ENCODE measurements at regions not wholly inside any gene's neighbourhood (a gene's known extent, or its start where the extent isn't known, plus 50 kb on each side); places are given as distances from the start of the nearest gene placed in this dataset.

DNA sequence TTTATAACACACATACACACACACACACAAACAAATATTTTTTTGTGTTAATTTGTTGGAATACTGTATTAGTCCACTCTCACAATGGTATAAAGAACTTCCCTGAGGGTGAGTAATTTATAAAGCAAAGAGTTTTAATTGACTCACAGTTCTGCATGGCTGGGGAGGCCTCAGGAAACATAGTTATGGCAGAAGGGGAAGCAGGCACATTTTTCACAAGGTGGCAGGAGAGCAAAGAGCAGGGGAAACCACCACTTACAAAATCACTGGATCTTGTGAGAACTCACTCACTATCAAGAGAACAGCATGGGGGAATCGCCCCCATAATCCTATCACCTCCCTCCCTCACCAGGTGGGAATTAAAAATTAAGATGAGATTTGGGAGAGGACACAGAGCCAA is 205.4 kb upstream of the PTPRD start:
- Histone ChIP-seq H3K4me3 (ENCODE audit: insufficient read depth, low read length) (no peak overlapping the region), H3K27ac (ENCODE audit: low read depth, low read length) (no peak overlapping the region), H3K4me1 (ENCODE audit: insufficient read depth, low read length) (no peaks in the 10 kb centered on the region), H3K4me2 (ENCODE audit: insufficient read depth, low read length) (no peak overlapping the region), H2AFZ (ENCODE audit: low read length) (no peak overlapping the region), H3K79me2 (ENCODE audit: insufficient read depth, low read length) (no peaks in the 10 kb centered on the region), H4K20me1 (ENCODE audit: insufficient read depth, low read length) (no peaks in the 10 kb centered on the region), H3K9me3 (ENCODE audit: low read depth, low read length) (no peaks in the 10 kb centered on the region), H3K36me3 (ENCODE audit: insufficient read depth, low read length) (no peaks in the 10 kb centered on the region), H3K27me3 (ENCODE audit: insufficient read depth, low read length) (no peaks in the 10 kb centered on the region)
- TF ChIP-seq, protein P1, sequence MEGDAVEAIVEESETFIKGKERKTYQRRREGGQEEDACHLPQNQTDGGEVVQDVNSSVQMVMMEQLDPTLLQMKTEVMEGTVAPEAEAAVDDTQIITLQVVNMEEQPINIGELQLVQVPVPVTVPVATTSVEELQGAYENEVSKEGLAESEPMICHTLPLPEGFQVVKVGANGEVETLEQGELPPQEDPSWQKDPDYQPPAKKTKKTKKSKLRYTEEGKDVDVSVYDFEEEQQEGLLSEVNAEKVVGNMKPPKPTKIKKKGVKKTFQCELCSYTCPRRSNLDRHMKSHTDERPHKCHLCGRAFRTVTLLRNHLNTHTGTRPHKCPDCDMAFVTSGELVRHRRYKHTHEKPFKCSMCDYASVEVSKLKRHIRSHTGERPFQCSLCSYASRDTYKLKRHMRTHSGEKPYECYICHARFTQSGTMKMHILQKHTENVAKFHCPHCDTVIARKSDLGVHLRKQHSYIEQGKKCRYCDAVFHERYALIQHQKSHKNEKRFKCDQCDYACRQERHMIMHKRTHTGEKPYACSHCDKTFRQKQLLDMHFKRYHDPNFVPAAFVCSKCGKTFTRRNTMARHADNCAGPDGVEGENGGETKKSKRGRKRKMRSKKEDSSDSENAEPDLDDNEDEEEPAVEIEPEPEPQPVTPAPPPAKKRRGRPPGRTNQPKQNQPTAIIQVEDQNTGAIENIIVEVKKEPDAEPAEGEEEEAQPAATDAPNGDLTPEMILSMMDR (IDR thresholded peaks at IDR 0.05; ENCODE audit: extremely low read depth, low read depth, low read length) = no peak
- DNase-seq (ENCODE audit: insufficient read length, low spot score, missing footprints) = no peak

DNA sequence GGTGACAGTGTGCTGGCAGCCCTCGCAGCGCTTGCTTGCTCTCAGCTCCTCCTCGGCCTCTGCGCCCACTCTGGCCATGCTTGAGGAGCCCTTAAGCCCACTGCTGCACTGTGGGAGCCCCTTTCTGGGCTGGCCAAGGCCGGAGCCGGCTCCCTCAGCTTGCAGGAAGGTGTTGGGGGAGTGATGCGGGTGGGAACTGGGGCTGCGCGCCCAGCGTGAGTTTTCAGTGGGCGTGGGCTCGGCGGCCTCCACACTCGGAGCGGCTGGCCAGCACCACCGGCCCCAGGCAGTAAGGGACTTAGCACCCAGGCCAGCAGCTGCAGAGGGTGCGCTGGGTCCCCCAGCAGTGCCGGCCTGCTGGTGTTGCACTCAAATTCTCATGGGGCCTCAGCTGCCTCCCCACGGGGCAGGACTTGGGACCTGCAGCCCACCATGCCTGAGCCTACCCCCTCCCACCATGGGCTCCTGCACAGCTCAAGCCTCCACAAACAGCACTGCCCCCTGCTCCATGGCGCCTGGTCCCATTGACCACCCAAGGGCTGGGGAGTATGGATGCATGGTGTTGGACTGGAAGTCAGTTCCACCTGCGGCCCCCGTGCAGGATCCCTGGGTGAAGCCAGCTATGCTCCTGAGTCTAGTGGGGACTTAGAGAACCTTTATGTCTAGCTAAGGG is 223.1 kb upstream of the PTPRD start:
- H3K4me1 ChIP-seq (ENCODE audit: insufficient read depth, low read length) = no peaks in the 10 kb centered on the region
- no peaks in the 10 kb centered on the region for H4K20me1 ChIP-seq (ENCODE audit: insufficient read depth, low read length)
- TF ChIP-seq, protein P1 (IDR thresholded peaks at IDR 0.05; ENCODE audit: extremely low read depth, low read depth, low read length) = no peak
- no peaks in the 10 kb centered on the region for H3K27me3 ChIP-seq (ENCODE audit: insufficient read depth, low read length)
- no peak overlapping the region for H3K4me3 ChIP-seq (ENCODE audit: insufficient read depth, low read length)
- no peak for DNase-seq (ENCODE audit: insufficient read length, low spot score, missing footprints)
- H2AFZ ChIP-seq (ENCODE audit: low read length) = no peak overlapping the region
- H3K79me2 ChIP-seq (ENCODE audit: insufficient read depth, low read length) = no peaks in the 10 kb centered on the region
- H3K9me3 ChIP-seq (ENCODE audit: low read depth, low read length) = peaks cover 2% of the 10 kb centered on the region
- no peak overlapping the region for H3K4me2 ChIP-seq (ENCODE audit: insufficient read depth, low read length)
- no peaks in the 10 kb centered on the region for H3K36me3 ChIP-seq (ENCODE audit: insufficient read depth, low read length)
- H3K27ac ChIP-seq (ENCODE audit: low read depth, low read length) = no peak overlapping the region

DNA sequence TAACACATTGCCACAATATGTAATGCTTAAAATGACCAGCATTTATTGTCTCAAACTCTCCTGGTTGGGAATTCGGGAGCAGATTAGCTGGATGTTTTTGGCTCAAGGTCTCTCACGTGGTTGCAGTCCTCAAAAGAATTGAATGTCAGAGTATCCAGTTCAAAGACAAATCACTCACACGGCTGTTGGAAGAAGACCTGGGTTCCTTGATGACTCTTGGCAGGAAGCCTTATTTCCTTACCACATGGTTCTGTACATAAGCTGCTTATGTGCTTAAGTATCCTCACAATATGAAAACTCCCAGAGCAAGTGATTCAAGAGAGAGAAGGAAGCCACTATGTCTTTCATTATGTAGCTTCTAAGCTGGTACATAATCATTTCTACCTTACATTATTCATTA is 230.3 kb upstream of the PTPRD start:
- DNase-seq (ENCODE audit: insufficient read length, low spot score, missing footprints) = no peak
- TF ChIP-seq, protein P1 (IDR thresholded peaks at IDR 0.05; ENCODE audit: extremely low read depth, low read depth, low read length) = no peak
- no peaks in the 10 kb centered on the region for H4K20me1 ChIP-seq (ENCODE audit: insufficient read depth, low read length)
- no peak overlapping the region for H3K4me2 ChIP-seq (ENCODE audit: insufficient read depth, low read length)
- H3K4me1 ChIP-seq (ENCODE audit: insufficient read depth, low read length) = no peaks in the 10 kb centered on the region
- H3K36me3 ChIP-seq (ENCODE audit: insufficient read depth, low read length) = no peaks in the 10 kb centered on the region
- no peak overlapping the region for H3K4me3 ChIP-seq (ENCODE audit: insufficient read depth, low read length)
- H3K27me3 ChIP-seq (ENCODE audit: insufficient read depth, low read length) = no peaks in the 10 kb centered on the region
- no peaks in the 10 kb centered on the region for H3K9me3 ChIP-seq (ENCODE audit: low read depth, low read length)
- H3K27ac ChIP-seq (ENCODE audit: low read depth, low read length) = no peak overlapping the region
- H2AFZ ChIP-seq (ENCODE audit: low read length) = no peak overlapping the region
- H3K79me2 ChIP-seq (ENCODE audit: insufficient read depth, low read length) = no peaks in the 10 kb centered on the region

DNA sequence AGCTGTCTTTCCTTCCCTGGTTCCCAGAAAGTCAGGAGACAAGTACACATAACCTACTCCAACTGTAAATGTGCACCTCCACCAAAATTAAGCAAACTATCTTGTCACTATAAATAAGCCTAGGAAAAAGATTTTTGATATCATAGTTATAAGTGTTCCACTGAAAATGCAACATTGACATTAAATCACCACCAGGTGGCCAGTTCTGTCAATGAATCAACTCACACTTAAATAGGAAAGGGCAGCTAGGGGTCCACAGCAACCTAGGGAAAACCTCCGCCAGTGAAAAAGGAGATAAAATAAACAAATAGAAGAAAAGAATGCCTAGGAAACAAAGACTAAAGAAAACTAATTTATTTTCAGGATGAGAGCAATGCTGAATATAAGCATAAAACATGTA is 243.0 kb upstream of the PTPRD start:
- H3K4me1 ChIP-seq (ENCODE audit: insufficient read depth, low read length) = no peaks in the 10 kb centered on the region
- no peak overlapping the region for H3K4me2 ChIP-seq (ENCODE audit: insufficient read depth, low read length)
- DNase-seq (ENCODE audit: insufficient read length, low spot score, missing footprints) = no peak
- H2AFZ ChIP-seq (ENCODE audit: low read length) = no peak overlapping the region
- TF ChIP-seq, protein P1 (IDR thresholded peaks at IDR 0.05; ENCODE audit: extremely low read depth, low read depth, low read length) = no peak
- H3K27ac ChIP-seq (ENCODE audit: low read depth, low read length) = no peak overlapping the region
- no peaks in the 10 kb centered on the region for H3K9me3 ChIP-seq (ENCODE audit: low read depth, low read length)
- H3K36me3 ChIP-seq (ENCODE audit: insufficient read depth, low read length) = no peaks in the 10 kb centered on the region
- no peaks in the 10 kb centered on the region for H3K27me3 ChIP-seq (ENCODE audit: insufficient read depth, low read length)
- H3K79me2 ChIP-seq (ENCODE audit: insufficient read depth, low read length) = no peaks in the 10 kb centered on the region
- no peaks in the 10 kb centered on the region for H4K20me1 ChIP-seq (ENCODE audit: insufficient read depth, low read length)
- no peak overlapping the region for H3K4me3 ChIP-seq (ENCODE audit: insufficient read depth, low read length)

All from osteoblast (primary cell).